HL-60 (cell line): ENCODE measurements at regions not wholly inside any gene's neighbourhood (a gene's known extent, or its start where the extent isn't known, plus 50 kb on each side); places are given as distances from the start of the nearest gene placed in this dataset.

Experiments
- CTCF ChIP-seq: IDR thresholded peaks from one replicate; pipeline ENCODE4 v1.5.1; 2011; ENCODE audit warnings: low read length, control low read depth, inconsistent platforms; ENCODE audit not compliant: insufficient read depth
- GABPA ChIP-seq: IDR thresholded peaks from 2 replicates; pipeline ENCODE4 v1.6.1; 2012; ENCODE audit warnings: low read depth
- POLR2AphosphoS5 ChIP-seq: IDR thresholded peaks from 2 replicates; pipeline ENCODE4 v1.6.1; 2012; ENCODE audit warnings: low read depth
- REST ChIP-seq: IDR thresholded peaks from 2 replicates; pipeline ENCODE4 v1.6.1; 2012; ENCODE audit warnings: low read depth; ENCODE audit not compliant: insufficient replicate concordance
- SPI1 ChIP-seq: IDR thresholded peaks from 2 replicates; pipeline ENCODE4 v1.6.1; 2012; ENCODE audit warnings: low read depth, mild to moderate bottlenecking, borderline replicate concordance

- TF ChIP-seq CTCF: no peak
- TF ChIP-seq SPI1: no peak
- no peak for TF ChIP-seq GABPA
- no peak for TF ChIP-seq POLR2AphosphoS5
- TF ChIP-seq REST: no peak
Measured at GRCh38 chr3:87576752-87577151, 300.4 kb upstream of the POU1F1 start.
